PC-3 (cell line): ENCODE measurements at regions not wholly inside any gene's neighbourhood (a gene's known extent, or its start where the extent isn't known, plus 50 kb on each side); places are given as distances from the start of the nearest gene placed in this dataset.

ENCODE experiments used
- ATAC-seq: fragments of 200-7000 bp; cut with Tn5 transposase; 2 replicates; pipeline ENCODE4 v1.9.1; 2020; ENCODE audit warnings: mild to moderate bottlenecking, moderate library complexity
- BruUV-seq: library from RNA; stranded (reverse); fragments of 400-500 nt; replicated peaks from 2 replicates; lab custom pipeline; 2021; lab: Mats Ljungman, UMichigan
- CTCF ChIA-PET: fragments of 300-600 bp; sonication (Branson Sonifier 250); formaldehyde crosslinking; loops from one replicate; lab custom pipeline; 2022; ENCODE audit warnings: antibody characterized with exemption; lab: Charles Lee
- POLR2A ChIA-PET: fragments of 300-600 bp; sonication (Branson Sonifier 250); formaldehyde crosslinking; loops from one replicate; lab custom pipeline; 2022; ENCODE audit warnings: antibody characterized with exemption; ENCODE audit not compliant: unreplicated experiment; lab: Charles Lee
- DNase-seq: peaks from one replicate; pipeline ENCODE4 v3.0.0-alpha.2; 2015
- H2AFZ ChIP-seq: fragments of 300-600 bp; sonication (generic); 2 replicates; pipeline ENCODE4 v1.6.0; 2016; ENCODE audit warnings: antibody characterized with exemption, low read length
- H3F3A ChIP-seq: fragments of 300-600 bp; sonication (generic); one replicate; pipeline ENCODE4 v1.6.0; 2017; ENCODE audit warnings: antibody characterized with exemption, low read length, control low read depth, mild to moderate bottlenecking; ENCODE audit not compliant: unreplicated experiment
- H3K27ac ChIP-seq: fragments of 300-600 bp; sonication (generic); 2 replicates; pipeline ENCODE4 v1.5.1; 2016; ENCODE audit warnings: mild to moderate bottlenecking, low read length
- H3K27me3 ChIP-seq: fragments of 300-600 bp; sonication (generic); 2 replicates; pipeline ENCODE4 v1.6.1; 2016; ENCODE audit warnings: low read length, mixed read lengths
- H3K36me3 ChIP-seq: fragments of 300-600 bp; sonication (generic); 2 replicates; pipeline ENCODE4 v1.6.1; 2016; ENCODE audit warnings: low read depth, mixed run types, low read length, mixed read lengths
- H3K4me1 ChIP-seq: fragments of 300-600 bp; sonication (generic); 2 replicates; pipeline ENCODE4 v1.5.1; 2016; ENCODE audit warnings: low read length; ENCODE audit not compliant: insufficient read depth
- H3K4me2 ChIP-seq: fragments of 300-600 bp; sonication (generic); 2 replicates; pipeline ENCODE4 v1.6.0; 2016; ENCODE audit warnings: low read length
- H3K4me3 ChIP-seq: fragments of 300-600 bp; sonication (generic); 2 replicates; pipeline ENCODE4 v1.5.1; 2016; ENCODE audit warnings: mild to moderate bottlenecking, low read length, mixed read lengths
- H3K79me2 ChIP-seq: fragments of 300-600 bp; sonication (generic); 2 replicates; pipeline ENCODE4 v1.6.1; 2017; ENCODE audit warnings: low read length, mixed read lengths
- H3K9ac ChIP-seq: fragments of 300-600 bp; sonication (generic); 2 replicates; pipeline ENCODE4 v1.6.0; 2016; ENCODE audit warnings: mild to moderate bottlenecking, low read length
- H3K9me2 ChIP-seq: fragments of 300-600 bp; sonication (generic); replicated peaks from 2 replicates; pipeline ENCODE4 v1.6.1; 2016; ENCODE audit warnings: mixed run types, low read length, mixed read lengths
- H3K9me3 ChIP-seq: fragments of 300-600 bp; sonication (generic); 2 replicates; pipeline ENCODE4 v1.6.1; 2016; ENCODE audit warnings: low read length, mixed read lengths
- H4K20me1 ChIP-seq: fragments of 300-600 bp; sonication (generic); 2 replicates; pipeline ENCODE4 v1.6.1; 2016; ENCODE audit warnings: low read length, mixed read lengths
- EZH2 ChIP-seq: fragments of 300-600 bp; sonication (generic); IDR thresholded peaks from one replicate; pipeline ENCODE4 v1.6.1; 2017; ENCODE audit warnings: antibody characterized with exemption, mild to moderate bottlenecking, low read length; ENCODE audit not compliant: unreplicated experiment
- EZH2phosphoT487 ChIP-seq: fragments of 300-600 bp; sonication (generic); IDR thresholded peaks from 2 replicates; pipeline ENCODE4 v1.6.1; 2018; ENCODE audit warnings: mild to moderate bottlenecking, antibody characterized with exemption, low read length, borderline replicate concordance
- intact Hi-C: fragments of 100-400 bp; cut with micrococcal nuclease; formaldehyde crosslinking; loops from 2 replicates; pipeline ENCODE4 v1.9.0; 2023
- TF ChIP-seq, protein P1 (sequence below): fragments of 300-600 bp; sonication (generic); conservative IDR thresholded peaks from 2 replicates; pipeline ENCODE4 v1.5.1; 2017; ENCODE audit warnings: antibody characterized with exemption, low read depth, mild to moderate bottlenecking, low read length

DNA sequence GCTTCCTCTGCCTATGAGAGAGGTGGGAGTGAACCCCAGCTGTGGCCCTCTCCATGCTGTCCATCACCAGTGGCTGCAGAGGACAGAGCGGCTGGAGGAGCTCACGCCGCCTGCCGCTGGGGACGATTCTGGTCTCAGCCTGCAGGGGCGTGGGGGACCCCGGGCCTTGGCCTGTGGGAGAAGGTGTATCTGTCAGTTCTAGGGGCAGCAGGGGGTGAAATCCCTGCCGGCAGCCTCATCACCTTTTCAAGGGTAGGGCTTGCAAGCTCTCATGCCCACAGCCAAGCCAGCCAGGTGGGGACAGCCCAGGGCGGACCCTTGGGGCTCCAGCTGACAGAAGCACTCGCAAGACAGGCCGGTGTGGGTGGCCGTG is 80.2 kb downstream of the TSPAN17 start:
- ChIA-PET CTCF (no interaction called here), POLR2A (no interaction called here)
- no peaks in the 10 kb centered on the region for H3F3A ChIP-seq
- no peak overlapping the region for H3K4me2 ChIP-seq
- no peak overlapping the region for H2AFZ ChIP-seq
- no peaks in the 10 kb centered on the region for H3K36me3 ChIP-seq
- no peaks in the 10 kb centered on the region for H4K20me1 ChIP-seq
- no peaks in the 10 kb centered on the region for H3K9me3 ChIP-seq
- TF ChIP-seq EZH2phosphoT487 (no peak), EZH2 (no peak)
- TF ChIP-seq, protein P1, sequence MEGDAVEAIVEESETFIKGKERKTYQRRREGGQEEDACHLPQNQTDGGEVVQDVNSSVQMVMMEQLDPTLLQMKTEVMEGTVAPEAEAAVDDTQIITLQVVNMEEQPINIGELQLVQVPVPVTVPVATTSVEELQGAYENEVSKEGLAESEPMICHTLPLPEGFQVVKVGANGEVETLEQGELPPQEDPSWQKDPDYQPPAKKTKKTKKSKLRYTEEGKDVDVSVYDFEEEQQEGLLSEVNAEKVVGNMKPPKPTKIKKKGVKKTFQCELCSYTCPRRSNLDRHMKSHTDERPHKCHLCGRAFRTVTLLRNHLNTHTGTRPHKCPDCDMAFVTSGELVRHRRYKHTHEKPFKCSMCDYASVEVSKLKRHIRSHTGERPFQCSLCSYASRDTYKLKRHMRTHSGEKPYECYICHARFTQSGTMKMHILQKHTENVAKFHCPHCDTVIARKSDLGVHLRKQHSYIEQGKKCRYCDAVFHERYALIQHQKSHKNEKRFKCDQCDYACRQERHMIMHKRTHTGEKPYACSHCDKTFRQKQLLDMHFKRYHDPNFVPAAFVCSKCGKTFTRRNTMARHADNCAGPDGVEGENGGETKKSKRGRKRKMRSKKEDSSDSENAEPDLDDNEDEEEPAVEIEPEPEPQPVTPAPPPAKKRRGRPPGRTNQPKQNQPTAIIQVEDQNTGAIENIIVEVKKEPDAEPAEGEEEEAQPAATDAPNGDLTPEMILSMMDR = no peak
- H3K9me2 ChIP-seq = no peaks in the 10 kb centered on the region
- ATAC-seq (no peak), DNase-seq (no peak)
- no peak overlapping the region for H3K4me3 ChIP-seq
- no peaks in the 10 kb centered on the region for H3K79me2 ChIP-seq
- H3K27me3 ChIP-seq = peaks cover 82% of the 10 kb centered on the region
- no TSS peak for BruUV-seq
- H3K9ac ChIP-seq = no peak overlapping the region
- no peaks in the 10 kb centered on the region for H3K4me1 ChIP-seq
- intact Hi-C loops = no loop called here
- no peak overlapping the region for H3K27ac ChIP-seq

DNA sequence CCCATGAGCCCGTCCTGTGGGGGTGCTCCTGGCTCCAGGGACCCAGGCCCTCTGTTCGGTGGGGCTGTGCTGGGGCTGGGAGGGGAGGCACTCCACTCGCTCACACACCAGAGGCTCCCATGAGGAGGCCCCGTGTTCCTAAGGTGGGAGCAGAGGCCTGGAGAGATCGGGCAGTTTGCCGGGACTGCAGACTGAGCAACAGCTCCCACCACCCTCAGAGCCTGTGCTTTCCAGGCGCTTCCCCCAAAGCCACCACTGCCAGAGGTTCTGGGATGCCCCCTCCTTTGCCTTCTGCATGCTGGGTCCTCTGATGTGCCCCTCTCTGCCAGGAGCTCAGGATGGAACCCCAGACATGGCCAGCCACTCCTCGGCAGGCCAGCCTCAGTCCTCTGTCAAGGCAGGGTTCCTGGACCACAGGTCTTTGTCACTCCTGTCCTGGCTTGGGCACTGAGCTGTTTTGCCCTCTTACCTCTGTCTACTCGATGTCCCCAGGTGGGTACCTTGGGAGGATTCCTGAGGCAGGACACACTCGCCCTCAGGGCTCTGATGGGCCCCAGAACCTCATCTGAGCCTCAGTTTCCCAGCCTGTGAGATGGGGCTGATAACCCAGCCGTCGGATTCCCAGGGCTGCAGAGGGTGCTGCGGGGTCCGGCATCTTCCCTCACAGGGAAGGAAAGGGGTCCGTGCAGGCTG is 80.8 kb downstream of the TSPAN17 start:
- ATAC-seq (no peak), DNase-seq (no peak)
- no peak overlapping the region for H2AFZ ChIP-seq
- H3K27ac ChIP-seq = no peak overlapping the region
- intact Hi-C loops = no loop called here
- H3K4me1 ChIP-seq = no peaks in the 10 kb centered on the region
- H3K4me2 ChIP-seq = no peak overlapping the region
- no peaks in the 10 kb centered on the region for H4K20me1 ChIP-seq
- H3K9ac ChIP-seq = no peak overlapping the region
- H3K27me3 ChIP-seq = peaks cover 82% of the 10 kb centered on the region
- BruUV-seq = no TSS peak
- no peaks in the 10 kb centered on the region for H3K9me2 ChIP-seq
- ChIA-PET CTCF (no interaction called here), POLR2A (no interaction called here)
- no peaks in the 10 kb centered on the region for H3K79me2 ChIP-seq
- H3K4me3 ChIP-seq = no peak overlapping the region
- TF ChIP-seq EZH2phosphoT487 (no peak), EZH2 (no peak)
- TF ChIP-seq, protein P1 = no peak
- H3F3A ChIP-seq = no peaks in the 10 kb centered on the region
- no peaks in the 10 kb centered on the region for H3K9me3 ChIP-seq
- H3K36me3 ChIP-seq = no peaks in the 10 kb centered on the region

DNA sequence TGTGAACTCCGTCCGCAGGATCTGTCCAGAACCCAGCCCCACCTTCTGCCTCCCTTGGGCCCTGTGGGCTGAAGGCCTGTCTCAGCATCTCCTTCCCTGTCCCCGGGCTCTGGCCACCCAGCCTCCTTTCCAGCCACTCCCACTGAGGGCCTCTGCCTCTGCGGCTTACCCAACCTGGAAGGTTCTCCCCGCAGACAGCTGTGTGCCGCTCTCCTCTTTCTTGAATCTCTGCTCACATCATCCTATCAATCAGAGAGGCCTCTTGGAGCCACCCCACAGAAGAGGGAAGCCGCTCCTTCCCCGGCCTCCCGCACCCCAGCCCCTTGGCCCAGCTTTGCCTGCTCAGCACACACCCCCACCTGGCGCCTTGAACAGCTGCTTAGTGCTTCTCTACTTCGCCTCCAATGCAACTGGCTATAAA is 81.5 kb upstream of the UNC5A start:
- CTCF ChIA-PET = no interaction called here

More for the DNA sequence above, 81.5 kb upstream of the UNC5A start:
- no peaks in the 10 kb centered on the region for H3K9me3 ChIP-seq
- BruUV-seq = no TSS peak
- H3K9ac ChIP-seq = no peak overlapping the region
- ATAC-seq (no peak), DNase-seq (no peak)
- H2AFZ ChIP-seq = no peak overlapping the region
- no peaks in the 10 kb centered on the region for H4K20me1 ChIP-seq
- H3F3A ChIP-seq = no peaks in the 10 kb centered on the region
- no peaks in the 10 kb centered on the region for H3K79me2 ChIP-seq
- no peak overlapping the region for H3K4me2 ChIP-seq
- no peak overlapping the region for H3K4me3 ChIP-seq
- H3K36me3 ChIP-seq = no peaks in the 10 kb centered on the region
- no peak overlapping the region for H3K27ac ChIP-seq
- H3K27me3 ChIP-seq = peaks cover 85% of the 10 kb centered on the region
- POLR2A ChIA-PET = no interaction called here
- TF ChIP-seq EZH2 = no peak
- TF ChIP-seq EZH2phosphoT487 = no peak
- TF ChIP-seq, protein P1 = no peak
- H3K9me2 ChIP-seq = no peaks in the 10 kb centered on the region
- H3K4me1 ChIP-seq = no peaks in the 10 kb centered on the region
- intact Hi-C loops = no loop called here
